Renal cortex interstitium (tissue), 11 donors: ENCODE measurements at regions not wholly inside any gene's neighbourhood (a gene's known extent, or its start where the extent isn't known, plus 50 kb on each side); places are given as distances from the start of the nearest gene placed in this dataset.
"Not testable (repeated sequence)": the region's sequence is repeated elsewhere in the genome, so short reads cannot be mapped to it uniquely, and the experiment has no call there.

Experiments used
- DNase-seq, 11 donors: peaks; one replicate each; pipeline ENCODE4 v3.0.0-alpha.2; 2013; ENCODE audit warnings: low read depth in 9 of 11, low spot score in 4 of 11; ENCODE audit errors: extremely low read depth in 1 of 11

DNA sequence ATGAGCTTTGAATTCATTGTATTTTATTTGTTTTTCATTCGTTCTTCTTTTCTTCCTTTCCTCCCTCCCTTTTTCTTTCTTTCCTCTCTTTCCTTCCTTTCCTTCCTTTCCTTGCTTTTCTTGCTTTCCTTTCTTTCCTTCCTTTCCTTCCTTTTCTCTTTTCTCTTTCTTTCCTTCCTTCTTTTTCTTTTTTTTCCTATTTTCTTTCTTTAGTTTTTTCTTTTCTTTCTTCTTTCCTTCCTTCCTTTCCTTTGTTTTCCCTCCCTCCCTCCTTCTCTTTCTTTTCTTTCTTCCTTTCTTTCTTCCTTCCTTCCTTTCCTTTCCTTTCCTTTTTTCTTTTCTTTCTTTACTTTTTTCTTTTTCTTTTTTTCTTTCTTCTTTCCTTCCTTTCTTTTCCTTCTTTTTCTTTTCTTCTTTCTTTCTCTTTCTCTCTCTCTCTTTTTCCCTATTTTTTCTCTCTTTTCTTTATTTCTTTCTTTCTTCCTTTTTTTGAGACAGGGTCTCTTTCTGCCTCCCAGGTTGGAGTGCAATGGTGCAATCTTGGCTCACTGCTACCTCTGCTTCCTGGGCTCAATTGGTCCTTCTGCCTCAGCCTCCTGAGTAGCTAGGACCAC, 357.1 kb upstream of the PRR16 start:
- DNase-seq = no peak

DNA sequence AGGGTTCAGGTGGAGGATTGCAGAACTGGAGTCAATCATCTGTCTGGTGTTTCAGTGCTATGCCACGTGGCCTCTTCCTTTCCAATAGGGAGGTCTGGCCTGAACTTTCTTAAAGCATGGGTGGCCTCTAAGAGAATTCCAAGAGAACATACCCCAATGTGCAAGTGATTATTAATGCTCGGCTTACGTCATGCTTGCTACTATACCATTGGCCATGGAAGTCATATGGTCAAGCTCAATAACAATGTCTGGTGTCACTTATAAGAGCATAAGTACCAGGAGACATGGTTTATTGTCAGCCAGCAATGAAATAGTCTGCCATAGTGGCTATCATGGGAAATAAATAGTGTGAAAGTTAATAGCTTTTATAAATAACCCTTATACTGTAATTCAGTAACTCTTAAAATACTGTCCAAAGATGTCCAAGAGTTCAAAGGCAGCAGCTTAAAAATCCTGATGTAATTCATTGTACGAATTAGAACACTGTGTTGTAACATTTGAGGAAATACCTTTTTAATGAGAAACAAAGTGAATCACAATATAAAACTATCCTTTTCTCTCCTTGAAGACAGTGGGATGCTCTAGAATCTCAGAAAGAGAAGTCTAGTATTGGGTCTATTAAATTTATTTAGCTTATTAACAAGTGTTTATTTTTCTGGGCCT, 355.4 kb upstream of the PRR16 start:
- DNase-seq = no peak

DNA sequence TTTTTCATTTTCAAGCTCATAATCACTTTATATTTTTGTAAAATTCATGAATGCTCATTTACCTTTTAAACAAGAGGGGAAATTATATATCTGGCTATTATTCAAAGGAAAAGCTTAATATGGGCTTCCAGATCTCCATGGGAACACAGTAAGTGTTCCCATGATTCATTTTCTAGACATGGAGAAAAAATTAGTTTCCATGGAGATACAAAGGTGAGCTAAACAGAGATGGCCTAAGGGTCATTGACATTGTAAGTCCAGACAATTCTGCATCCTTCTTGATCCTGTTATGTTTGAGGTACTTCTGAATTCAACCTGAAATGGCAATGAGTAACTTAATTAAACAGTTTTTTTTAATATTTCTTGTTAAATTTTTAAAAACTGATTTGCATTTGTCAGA, 341.4 kb upstream of the PRR16 start:
- no peak for DNase-seq

DNA sequence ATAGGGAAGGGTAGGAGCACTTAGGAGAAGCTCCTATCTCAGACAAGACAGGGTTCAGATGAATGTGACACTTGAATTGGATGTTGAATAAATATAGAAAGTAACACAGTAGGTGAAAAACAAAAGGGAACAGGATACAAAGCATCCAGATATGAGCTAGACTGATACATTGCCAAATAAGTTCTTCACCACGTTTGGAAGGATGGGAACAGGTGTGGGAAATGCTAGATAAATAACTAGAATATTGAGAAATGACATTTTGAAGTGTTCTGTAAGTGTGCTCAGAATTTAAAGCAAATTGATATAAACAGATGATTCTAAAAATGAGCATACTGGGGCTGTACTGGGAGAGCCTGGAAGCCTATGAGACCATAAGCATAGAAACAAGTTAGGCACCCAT, 340.1 kb upstream of the PRR16 start:
- DNase-seq = no peak

DNA sequence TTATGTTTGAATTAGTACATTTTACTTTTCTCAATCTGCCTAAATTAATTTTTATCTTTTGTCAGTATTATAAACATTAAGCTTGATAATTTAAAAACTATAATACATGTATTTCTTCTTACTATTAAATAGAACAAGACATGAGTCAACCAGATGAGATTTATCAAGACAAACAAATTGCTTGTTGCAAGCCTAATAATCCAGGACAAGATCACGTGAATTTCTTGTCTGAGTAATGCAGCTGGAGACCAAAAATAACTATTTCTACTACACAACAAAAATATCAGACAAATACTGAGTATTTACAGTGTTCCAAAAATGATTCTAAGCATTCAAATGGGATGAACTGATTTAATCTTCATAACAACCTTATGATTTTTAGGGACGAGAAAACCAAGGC, 339.1 kb upstream of the PRR16 start:
- DNase-seq = no peak

DNA sequence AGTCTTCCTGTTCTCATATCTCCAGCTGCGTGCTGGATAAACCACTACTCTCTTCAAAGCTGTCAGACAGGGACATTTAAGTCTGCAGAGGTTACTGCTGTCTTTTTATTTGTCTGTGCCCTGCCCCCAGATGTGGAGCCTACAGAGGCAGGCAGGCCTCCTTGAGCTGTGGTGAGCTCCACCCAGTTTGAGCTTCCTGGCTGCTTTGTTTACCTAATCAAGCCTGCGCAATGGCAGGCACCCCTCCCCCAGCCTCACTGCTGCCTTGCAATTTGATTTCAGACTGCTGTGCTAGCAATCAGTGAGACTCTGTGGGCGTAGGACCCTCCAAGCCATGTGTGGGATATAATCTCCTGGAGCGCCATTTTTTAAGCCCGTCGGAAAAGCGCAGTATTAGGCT, 331.8 kb upstream of the PRR16 start:
- not testable (repeated sequence) for DNase-seq

DNA sequence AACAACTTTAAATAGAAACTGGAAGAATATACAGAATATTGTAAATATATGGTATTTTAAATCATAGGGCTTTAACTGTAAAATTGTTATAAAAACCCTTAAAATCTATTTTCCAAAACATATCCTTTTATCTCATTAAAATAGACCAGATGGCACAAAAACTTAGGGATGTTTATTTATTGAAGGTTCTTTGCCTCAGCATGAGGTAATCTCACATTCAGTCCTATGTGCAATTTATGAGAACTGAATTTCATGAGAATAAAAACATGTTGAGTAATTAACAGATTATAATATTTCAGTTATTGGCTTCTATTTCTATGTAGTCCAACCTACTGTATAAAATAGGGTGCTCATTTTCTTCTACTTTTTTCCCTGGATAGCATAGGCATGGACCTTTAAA, 329.2 kb upstream of the PRR16 start:
- no peak for DNase-seq

DNA sequence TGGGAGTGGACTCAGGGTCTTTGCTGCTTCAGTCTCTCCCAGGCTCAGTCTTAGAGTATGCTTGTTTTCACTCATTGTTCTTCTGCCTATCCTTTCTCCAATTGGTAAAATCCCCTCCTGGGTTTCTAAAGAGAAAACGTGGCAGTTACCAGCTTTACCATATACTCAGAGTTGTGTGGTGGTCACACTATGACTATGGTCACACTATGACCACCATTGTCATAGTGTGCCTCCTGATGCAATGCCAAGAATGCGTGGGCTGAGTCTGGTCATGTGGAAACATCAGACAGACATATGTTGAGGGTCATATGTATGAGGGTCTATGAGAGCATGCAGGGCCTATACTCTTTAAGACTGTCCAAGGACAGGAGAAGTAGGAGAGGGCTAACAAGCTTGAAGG, 326.5 kb upstream of the PRR16 start:
- DNase-seq = no peak

DNA sequence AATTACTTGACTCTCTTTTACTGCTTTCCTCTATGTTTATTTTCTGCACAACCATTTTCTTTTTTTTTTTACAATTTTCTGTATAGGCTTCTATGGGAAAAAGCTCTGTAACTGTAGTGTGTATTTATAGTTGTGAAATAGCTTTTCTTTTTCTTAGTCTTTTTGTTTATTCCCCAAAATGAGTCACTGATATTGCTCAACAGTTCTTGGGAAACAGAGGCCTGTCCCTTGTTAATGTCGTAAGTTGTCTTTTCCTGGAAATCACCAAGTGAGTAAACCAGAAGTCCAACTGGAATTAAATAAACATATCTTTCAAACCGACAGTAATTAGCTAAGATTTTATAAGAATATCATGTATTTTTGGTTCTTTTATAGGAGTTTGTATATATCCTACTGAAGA, 325.1 kb upstream of the PRR16 start:
- DNase-seq = peak in 3 of 11 donors; percentile 1 to 5 (median 5)

DNA sequence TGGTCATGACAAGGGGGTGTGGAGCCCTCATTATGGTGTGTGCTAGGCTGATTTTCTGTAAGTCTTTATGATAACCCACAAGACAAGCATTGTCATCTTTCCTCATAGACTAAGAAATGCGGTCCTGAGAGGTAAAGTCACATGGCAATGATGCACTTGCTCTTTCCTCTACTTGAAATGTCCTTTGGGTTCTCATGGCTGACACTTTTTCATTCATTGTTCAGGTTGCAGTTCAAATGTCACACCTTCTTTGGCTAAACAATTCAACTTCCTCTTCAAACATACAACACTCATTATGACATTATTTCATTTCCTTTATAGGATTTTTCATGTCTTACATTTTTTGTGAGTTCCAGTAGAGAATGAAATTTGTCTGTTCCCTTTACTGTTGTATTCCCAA, 323.6 kb upstream of the PRR16 start:
- no peak for DNase-seq

DNA sequence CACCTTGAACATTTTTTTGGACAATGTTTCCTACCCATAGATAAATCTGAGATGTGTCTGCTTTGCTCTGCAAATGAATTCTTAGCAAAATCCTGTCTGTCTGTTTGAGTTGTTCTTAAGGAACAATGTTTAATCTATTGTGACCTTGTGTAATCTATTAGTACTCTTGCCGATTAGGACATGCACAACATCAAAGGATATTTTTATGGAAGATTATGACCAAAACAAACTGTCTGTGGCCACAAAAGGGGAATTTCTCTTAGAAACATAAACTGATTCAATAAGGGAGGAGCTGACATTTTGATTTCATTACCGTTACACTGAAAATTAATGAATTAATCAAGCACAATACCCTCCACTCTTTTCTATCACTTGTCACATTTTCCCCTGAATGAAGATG, 323.0 kb upstream of the PRR16 start:
- DNase-seq = no peak

DNA sequence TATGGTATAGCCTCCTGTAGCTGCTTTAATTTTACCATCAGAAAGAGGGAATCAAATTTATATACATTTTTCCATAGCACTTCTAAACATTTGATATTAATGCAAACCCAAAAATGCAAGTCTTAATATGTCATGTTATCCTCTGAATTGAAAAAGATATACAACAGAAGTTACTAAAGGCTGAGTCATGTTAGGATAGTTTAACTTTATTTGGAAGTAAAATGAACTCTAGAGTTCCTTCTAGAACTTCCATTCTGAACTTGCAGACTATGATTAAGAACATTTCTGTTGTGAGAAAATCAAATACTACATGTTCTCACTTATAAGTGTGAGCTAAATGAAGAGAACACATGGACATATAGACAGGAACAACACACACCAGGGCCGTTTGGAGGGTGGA, 317.3 kb upstream of the PRR16 start:
- no peak for DNase-seq

DNA sequence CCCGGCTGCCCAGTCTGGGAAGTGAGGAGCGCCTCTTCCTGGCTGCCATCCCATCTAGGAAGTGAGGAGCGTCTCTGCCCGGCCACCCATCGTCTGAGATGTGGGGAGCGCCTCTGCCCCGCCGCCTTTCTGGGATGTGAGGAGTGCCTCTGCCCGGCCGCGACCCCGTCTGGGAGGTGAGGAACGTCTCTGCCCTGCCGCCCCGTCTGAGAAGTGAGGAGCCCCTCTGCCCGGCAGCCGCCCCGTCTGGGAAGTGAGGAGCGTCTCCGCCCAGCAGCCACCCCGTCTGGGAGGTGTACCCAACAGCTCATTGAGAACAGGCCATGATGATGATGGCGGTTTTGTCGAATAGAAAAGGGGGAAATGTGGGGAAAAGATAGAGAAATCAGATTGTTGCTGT, 316.2 kb upstream of the PRR16 start:
- DNase-seq = not testable (repeated sequence)

DNA sequence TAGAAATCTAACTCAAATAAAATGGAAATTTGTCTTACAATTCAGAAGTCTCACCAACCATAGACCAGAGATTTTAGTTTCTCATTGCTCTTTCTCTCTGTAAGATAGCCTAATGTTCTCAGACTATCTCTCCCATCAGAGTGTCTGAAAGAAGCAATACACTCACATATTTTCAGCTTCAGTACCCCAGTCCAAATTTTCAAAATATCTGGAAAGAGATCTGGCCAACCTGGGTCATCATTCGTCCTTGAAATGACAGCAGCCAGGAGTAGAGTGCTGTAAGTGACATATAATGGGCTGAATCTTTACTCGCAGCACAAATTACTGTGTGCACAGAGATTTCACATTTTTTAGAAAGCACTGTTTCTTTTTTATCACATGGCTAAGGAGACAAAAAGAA, 313.3 kb upstream of the PRR16 start:
- no peak for DNase-seq

DNA sequence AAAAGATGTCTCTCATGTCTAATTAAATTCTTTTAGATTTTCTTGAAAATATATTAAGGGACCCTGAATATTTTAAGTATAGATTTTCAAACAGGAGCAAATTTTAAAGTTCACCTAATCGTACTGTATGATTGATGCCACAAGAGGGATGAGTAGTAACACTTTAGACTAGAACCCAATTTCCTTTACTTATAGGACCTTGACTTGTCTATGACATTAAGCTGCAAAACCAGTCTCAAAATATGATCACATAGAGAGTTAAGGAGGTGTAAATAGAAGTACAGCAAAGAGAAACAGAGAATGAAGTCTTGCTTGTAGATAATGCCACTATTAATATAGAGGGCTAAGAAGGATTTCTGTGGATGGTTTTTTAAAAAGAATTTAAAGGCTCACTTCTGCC, 312.9 kb upstream of the PRR16 start:
- no peak for DNase-seq

DNA sequence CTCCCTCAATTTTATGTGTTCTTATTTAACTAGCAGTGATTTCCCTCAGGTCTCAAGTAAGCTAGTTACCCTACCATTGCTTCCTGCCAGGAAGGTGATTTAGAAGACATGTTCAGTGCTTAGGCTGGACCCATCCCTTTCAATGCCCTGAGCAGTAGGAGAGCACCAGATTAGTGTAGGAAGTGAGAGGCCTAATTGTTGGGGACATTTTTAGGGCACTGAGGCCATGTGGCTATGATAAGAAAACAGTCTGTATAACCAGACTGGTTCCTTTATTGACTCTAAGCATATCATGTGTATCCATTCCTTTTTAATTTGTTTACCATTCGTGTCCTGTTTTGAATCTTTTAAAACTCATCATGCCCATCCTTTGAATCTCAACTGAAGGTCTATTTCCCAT, 312.3 kb upstream of the PRR16 start:
- DNase-seq = no peak

DNA sequence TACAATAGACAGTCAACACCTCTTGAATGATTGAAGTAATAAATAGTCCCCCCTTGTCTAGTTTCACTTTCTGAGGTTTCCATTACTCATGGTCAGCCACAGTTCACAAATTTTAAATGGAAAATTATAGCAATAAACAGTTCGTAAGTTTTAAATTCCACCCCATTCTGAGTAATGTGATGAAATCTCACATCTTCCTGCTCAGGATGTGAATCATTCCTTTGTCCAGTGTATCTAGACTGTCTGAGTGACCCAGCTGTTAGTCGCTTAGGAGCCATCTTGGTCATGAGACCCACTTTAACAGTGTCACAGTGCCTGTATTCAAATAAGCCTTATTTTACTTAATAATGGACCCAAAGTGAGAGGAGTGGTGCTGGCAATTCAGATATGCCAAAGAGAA, 311.6 kb upstream of the PRR16 start:
- no peak for DNase-seq

DNA sequence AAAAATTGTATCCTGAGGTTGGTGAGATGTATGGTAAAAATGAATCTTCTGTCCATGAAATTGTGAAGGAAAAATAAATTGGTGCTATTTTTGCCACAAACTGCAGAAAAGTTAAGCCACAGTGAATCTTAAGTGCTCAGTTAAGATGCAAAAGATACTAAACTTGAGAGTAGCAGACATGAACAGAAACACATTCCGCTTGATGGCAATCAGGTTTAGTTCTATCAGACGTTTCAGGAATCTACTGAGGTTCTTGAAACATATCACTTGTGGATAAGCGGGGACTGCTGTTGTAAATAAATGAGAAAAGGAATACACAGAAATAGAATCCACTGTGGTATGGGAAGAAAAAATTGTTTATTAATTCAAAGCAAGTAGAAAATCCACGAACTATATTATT, 311.2 kb upstream of the PRR16 start:
- DNase-seq = no peak

DNA sequence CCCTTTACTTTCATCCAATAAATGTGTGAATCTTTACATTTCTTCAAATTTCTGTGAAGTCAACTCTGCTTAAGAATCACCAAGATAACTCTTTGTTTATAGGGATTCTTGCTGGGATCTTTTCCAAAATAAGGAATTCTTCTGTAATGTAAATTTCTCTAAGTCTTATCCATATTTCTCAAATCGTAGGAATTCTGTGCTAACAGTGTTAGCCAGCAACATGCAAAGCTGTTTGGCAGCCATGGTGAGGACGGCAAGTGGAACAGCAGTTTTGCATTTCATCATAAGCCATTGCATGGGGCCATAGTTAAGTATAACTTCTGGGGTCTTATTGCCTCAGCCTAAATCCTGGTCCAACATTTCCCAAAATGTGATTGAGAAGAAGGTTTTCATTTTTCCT, 310.5 kb upstream of the PRR16 start:
- no peak for DNase-seq

DNA sequence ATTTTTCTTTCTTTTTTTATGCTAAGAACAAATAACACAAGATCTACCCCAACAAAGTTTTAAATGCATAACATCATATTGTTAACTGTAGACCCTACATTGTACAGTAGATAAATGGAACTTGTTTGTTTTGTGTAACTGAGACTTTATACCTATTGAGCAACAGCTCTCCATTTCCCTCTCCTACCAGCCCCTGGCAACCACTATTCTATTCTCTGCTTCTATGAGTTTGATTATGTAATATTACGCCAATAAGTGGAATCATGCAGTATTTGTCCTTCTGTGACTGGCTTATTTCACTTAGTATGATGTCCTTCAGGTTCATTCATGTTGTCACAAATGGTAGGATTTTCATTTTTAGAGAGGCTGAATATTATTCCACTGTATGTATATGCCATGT, 308.2 kb upstream of the PRR16 start:
- no peak for DNase-seq

DNA sequence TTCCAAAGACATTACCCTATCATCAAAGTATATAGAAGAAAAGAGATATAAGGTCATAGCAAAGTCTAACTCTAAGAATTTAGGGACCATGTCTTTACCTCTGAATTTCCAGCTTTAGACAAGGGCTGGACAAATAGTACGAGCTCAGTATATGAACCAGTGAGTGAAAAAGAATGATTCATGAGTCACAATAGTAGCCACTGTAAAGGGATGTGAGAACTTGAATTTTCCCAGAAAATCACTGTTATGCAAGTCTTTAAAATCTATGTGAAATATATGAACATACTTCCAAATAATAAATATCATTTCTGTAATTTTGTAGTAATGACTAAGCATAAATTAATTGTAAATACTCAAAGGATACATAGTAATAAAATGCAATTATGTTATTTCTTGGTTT, 305.9 kb upstream of the PRR16 start:
- DNase-seq = no peak
